GM04504 (cell line): ENCODE measurements at regions not wholly inside any gene's neighbourhood (a gene's known extent, or its start where the extent isn't known, plus 50 kb on each side); places are given as distances from the start of the nearest gene placed in this dataset.
"Not testable (repeated sequence)": the region's sequence is repeated elsewhere in the genome, so short reads cannot be mapped to it uniquely, and the experiment has no call there.

Experiments used
- DNase-seq: peaks from one replicate; pipeline ENCODE4 v3.0.0-alpha.2; 2012; ENCODE audit warnings: low read depth

DNA sequence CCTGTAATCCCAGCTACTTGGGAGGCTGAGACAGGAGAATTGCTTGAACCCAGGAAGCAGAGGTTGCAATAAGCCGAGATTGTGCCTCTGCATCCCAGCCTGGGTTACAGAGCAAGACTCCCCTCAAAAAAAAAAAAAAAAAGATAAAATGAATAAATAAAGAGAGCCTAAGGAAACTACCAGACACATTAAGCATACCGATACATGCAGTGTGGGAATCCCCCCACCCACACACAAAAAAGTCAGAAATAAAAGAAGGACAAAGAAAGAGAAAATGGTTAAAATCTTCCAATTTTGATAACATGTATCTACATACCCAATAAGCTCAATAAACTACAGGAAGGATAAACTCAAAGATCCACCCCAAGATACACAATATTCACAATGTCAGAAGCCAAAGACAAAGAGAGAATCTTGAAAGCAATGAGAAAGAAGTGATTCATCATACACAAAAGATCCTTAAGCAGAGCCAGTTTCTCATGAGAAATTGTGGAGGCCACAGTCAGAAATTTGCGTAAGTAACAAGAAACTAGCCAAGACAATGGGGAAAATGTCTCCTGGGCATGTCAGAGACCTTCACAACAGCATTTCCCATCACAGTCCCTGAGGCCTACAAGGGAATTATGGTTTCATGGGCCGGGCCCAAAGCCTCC is 1197.0 kb downstream of the AMY1C start:
- DNase-seq, result no peak

DNA sequence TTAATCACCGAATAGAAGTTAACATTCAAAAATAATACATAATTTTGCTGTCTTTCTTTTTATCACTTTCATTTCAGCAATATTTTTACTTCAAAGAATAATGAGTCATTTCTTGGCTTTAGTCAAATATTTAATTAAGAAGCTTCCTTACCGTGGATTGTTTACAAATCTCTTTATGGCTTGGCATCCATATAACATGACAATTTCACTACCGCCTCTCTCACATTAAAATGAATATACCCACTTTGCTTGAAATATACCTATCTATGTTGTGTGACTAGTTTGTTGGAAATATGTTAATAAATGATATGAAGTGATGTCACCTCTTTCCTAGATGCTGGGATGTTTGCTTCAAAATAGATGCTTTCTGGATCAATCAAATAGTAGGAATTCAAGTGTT is 1203.9 kb downstream of the AMY1C start:
- no peak for DNase-seq

DNA sequence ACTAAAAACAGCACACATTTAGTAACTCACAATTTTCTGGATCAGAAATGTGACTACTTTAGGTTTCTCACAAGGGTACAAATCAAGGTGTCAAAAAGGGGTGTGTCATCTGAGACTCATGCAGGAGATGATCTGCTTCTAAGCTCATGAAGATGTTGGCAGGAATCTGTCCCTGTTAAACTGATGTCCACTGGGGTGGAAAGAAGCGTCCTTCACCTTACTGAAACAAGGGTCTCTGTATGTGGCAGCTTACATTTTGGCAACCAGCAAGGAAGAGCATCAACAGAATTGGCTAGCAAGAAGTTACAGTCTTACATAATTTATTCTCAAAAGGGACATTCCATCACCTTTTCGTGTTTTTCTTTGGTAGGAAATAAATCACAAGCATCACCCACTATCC is 1223.8 kb downstream of the AMY1C start:
- no peak for DNase-seq

DNA sequence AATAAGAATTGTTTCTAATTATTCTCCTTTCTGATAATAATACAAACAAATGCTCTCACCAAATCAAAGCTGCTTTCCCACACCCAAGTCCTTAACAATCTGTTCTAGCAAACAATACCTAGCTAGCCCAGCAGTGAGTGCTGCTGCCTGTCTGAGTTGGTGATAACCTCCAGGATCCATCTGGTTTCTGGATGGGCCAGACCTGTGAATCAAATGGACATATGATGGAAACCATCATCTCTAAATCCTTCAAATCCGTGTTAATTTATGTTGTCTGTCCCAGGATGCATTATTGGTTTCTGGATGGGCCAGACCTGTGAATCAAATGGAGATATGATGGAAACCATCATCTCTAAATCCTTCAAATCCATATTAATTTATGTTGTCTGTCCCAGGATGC is 1230.0 kb downstream of the AMY1C start:
- no peak for DNase-seq

DNA sequence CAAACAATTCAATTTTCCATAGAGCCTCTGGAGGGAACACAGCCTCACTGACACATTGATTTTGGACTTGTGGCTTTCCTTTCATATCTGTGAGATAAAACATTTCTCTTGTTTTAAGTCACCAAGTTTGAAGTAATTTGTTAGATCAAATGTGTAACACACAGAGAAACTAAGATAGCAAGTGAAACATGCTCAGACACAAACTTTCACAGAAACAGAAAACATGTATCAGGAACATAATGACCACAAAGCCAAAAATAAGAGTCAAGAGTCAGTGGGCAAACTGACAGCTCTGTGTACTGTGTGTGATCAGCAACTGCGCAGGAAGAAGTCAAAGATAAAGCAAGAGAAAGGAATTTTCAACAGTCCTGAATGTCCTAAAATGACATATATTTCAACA is 1237.5 kb downstream of the AMY1C start:
- no peak for DNase-seq

DNA sequence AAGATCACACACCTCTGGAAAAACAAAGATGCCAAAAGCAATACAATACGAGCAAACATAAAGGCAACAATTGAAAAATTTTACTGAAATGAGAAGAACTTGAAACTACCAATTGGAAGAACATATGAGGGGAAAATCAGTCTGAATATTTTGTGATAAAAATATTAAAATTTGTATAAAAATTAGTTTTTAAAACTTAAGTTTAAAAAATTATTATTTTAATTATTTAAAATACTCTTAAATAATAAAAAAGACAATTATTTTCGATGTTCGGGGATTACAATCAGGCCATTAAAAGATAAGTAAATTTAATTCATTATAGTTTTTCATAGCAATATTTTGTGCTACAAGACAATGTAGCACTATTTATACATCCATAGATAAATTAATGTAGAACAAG is 1239.3 kb downstream of the AMY1C start:
- DNase-seq, result no peak

DNA sequence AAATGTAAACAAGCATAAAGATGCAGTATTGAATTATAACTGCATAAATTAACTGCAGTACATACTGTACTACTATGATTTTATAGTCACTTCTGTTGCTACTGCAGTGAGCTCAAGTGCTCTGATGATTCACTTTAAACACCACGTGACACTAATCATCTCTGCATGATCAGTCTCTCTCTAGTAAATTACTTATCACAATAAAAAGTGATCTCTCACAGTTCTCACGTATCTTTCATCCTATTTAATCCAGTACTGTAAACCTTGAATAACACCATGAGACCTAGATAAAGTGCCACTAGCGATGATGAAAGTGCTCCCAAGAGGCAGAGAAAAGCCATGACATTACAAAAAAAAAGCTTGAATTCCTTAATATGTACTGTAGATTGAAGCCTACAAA is 1242.0 kb downstream of the AMY1C start:
- DNase-seq, result no peak

DNA sequence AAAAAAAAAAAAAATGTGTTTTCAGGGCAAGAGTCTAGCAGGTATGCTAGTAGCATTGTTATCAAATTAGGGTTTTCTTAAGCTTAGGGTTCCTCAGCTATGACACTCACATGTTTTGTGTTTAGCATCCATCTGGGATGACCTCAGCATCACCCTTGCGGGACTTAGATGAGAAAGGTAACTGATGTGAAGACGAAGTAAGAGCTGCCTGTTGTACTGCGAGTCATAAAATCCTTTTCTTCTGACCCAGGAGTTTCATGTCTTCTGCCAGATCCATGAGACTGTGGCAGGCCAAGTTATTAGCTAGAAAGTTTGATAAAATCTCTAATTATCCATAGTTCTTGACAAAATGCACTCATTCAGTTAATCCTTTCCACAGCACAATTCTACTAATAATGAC is 1251.1 kb downstream of the AMY1C start:
- DNase-seq, result no peak

DNA sequence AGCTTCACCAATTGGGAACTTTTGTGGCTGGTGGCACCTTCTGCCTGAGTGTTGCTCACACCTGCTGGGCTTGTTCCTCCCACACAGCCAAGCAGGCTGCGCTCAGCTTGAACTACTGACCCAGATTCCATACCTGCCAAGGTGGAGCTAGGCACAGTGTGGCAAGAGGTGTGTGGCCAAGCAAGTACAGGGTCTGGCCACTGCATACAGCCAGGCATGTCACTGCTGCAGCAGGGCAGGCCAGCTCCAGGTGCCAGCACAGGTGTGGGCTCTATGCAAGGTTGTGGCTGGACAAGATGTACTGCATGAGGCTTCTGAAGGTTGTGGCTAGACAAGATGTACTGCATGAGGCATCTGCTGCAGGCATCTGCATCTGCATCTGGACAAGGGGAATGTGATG is 1254.8 kb downstream of the AMY1C start:
- DNase-seq, result no peak

DNA sequence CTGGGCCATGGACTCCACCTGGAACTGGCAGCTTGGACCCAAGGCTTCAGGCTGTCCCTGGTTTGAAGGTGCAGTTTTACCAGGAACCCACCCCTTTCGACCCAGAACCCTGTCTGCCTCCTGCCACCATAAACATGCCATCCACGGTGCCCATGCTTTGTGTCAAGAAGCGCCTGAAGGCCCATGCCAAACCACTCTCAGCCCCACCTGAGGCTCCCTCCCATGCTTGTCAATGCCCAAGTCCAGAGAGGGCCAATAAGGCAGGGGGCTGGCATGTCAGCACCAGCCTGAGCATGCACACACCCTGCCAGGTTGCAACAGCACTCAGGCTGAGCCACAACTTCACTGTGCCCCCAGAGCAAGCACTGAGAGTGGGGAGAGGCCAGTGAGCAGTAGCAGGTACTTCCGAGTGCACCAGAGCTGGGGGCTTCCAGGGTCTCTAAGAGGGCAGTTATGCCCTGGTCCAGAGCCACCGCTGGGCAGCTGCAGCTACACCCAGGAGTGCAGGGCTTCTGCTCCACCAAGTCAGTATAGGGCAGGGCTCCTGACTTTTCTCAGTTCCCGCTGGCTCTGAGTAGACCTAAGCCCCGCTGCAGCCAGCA is 1256.0 kb downstream of the AMY1C start:
- DNase-seq, result no peak

DNA sequence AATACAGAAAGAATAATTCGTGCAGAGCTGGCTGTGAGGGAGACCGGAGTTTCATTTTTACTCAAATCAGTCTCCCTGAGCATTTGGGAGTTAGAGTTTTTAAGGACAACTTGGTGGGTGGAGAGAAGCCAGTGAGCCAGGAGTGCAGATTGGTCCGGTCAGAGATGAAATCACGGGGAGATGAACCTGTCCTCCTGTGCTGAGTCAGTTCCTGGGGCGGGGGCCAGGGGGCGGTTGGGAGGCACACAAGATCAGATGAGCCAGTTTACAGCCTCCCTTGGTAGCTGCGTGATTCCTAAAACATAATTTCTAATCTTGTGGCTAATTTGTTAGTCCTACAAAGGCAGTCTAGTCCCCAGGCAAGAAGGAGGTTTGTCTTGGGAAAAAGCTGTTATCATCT is 1267.9 kb downstream of the AMY1C start:
- no peak for DNase-seq

DNA sequence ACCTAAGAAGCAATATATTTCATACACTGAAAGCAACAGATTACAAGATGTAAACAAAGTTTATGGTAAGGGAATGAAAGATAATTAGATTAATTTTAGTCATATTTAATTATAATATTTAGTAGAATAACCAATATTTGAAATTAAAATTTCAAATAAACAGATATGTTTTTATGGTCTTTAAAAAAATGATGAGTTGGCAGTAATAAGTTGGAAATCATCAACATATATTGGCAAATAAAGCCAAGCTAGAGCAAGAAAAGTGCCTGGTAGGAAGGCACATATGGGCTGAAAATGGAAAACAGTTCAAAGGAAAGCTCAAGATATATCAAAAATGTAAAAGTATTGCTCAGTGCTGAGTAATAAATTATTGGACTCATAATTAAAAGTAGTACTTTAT is 1274.0 kb downstream of the AMY1C start:
- no peak for DNase-seq

DNA sequence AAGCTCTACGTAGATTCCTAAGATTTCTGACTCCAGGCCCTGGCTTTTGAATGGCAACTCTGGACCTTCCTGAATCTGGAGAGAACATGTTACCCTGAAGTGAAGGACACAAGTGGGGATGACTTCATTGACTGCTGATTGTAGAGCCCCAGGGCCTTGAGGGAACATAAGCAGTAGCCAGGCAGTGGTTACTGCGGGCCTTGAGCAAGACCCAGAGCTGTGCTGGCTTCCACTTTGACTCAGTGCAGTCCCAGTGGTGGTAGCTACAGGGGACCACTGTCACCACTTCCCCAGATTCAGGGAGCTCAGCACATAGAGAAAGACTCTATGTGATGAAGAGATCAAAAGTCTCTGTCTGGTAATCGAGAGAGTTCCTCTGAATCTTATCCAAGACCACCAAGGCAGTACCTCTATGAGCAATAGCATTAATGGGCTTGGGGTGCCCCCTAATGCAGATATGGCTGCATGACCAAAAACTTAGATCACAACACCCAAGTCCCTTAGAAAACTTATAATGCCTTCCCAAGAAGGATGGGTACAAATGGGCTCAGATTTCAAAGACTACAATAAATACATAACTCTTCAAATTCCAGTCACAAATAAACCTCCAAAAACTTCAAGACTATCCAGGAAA is 1278.3 kb downstream of the AMY1C start:
- DNase-seq, result no peak

DNA sequence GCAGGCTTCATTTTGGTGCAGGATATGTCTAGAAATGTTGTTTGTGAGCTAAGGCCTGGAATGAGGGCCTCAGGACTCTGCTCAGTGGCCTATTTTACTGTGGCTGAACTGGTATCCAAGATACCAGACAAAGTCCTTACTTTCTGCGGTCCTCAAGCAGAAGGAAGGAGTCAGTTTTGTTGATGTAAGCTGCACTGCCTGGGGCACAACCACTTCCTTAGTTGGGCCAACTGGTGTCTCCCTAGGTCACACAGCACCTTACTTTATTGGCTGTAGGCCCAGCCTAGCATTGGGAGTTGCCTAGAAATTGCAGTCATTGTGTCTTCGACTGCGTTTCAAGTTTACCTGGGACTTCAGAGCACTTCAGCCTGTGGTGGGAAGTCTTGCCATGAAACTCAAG is 1322.7 kb downstream of the AMY1C start:
- DNase-seq, result no peak

DNA sequence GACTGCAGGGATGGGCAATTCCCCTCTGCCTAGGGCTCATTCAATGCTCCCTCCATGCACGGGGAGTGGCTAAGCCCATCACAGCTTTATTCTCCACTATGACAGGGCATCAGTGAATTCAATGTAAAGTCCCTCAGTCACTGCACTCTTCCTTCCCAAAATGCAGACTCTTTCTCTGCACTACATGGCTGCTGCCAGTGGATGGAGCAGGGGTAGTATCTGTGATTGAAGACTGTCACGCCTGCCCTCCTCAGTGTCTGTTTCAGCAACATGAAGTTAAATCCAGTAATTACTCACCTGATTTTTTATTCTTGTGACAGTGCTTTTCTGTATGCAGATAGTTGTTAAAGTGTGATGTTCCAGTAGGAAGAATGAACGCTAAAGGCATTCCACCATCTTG is 1323.2 kb downstream of the AMY1C start:
- DNase-seq, result no peak

DNA sequence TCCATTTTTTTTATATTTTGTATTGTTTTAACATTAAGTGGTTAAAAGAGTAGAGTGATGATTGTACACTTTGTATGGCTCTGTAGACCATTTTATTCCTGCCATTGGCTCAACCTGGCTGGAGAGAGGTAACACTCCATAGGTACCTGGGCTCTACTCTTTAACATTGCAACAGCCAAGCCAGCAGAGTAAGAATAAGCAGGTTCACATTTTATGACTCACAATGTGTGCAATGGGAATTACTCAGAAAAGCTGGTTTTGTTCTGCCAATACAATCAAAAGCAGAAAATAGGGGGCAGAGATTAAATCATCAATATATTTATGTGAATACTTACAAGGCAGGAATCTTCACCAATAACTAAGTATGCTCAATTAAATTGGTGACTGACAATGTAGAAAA is 1324.0 kb downstream of the AMY1C start:
- no peak for DNase-seq

DNA sequence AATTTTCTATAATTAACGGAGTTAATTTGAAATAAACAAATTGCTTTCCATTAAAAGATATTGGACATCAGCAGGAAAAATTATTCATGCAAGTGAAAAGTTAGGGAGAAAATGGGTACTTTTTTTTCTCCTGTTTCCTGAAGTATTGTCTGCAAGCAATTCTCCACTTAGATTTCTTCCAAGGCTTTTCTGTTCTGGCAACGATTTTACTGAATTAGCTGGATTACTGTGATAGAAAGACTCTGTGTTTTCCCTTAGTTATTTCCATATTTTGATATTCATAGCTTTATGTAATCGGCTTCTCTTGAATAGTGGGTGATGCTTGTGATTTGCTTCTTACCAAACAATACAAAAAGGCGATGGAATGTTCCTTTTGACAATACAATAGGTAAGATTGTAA is 1333.9 kb downstream of the AMY1C start:
- no peak for DNase-seq

DNA sequence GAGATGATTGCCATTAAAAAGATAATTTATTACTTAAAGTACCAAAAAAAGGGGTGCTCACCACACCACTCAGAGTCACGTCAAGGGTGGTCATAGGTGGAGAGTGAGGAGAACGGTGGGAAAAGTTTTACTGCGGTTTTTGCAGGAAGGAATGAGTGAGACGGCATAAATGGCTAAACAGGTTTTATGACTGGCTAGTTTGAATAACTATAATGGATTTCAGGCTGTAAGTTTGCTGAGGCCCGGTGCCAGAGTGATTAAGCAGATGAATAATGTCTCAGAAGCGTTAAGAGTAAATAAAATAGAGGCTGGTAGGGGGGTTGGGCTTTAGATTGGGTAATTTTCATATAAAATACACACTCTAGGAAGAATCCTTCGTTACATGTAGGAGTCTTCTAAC is 1337.8 kb downstream of the AMY1C start:
- no peak for DNase-seq

DNA sequence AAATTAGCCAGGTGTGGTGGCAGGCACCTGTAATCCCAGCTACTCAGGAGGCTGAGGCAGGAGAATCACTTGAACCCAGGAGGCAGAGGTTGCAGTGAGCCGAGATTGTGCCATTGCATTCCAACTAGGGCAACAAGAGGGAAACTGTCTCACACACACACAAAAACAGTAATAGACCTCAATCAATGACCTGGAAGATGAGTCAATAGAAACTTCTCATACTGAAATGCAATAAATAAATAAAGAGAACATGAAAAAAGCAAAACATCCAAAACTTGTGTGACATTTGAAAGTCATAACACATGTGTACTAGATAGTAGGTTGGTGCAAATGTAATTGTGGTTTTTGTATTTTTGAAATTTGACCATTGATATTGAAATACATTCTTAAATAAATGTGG is 1338.5 kb downstream of the AMY1C start:
- no peak for DNase-seq

DNA sequence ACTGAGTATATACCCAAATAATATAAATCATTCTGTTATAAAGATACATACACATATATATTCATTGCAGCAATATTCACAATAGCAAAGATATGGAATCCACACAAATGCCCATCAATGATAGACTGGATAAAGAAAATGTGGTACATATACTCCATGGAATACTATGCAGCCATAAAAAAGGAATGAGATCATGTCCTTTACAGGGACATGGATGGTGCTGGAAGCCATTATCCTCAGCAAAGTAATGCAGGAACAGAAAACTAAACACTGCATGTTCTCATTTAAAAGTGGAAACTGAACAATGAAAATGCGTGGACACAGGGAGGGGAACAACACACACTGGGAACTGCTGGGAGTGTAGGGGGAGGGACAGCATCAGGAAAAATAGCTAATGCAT is 1344.2 kb downstream of the AMY1C start:
- DNase-seq, result not testable (repeated sequence)

DNA sequence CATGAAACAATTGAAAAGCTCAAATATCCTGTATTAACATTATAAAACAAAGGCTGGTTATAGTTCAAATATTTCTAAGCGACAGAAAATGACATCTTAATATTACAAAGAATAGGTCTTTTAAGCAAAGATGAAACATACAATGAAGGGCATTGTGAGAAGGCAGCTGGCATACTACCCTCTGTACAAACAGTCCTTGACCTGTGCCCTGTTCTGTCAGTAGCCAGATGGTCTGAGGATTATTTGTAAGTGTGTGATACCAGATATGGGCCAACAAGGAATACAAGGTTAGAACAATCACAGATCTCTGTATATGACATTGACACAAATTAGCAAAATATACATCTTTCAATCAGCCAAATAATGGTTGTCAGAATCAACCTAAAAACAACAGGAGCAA is 1350.4 kb downstream of the AMY1C start:
- no peak for DNase-seq

DNA sequence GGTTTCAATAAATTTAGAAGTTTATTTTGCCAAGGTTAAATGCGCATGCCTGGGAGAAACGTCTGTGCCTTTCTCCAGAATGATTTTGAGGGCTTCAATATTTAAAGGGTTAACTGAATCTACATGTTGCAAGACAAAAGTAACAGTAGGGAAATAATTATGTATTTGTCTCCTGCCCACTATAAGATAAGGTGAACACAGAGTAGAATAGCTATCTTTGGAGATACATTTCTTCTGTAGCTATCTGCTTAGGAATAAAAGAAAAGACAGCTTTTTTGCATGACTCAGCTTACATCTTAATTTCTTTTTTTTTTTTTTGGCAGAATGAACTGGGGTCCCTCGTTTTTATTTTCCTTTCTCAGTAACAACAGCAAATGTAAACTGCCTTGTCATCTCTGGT is 1351.6 kb downstream of the AMY1C start:
- no peak for DNase-seq

DNA sequence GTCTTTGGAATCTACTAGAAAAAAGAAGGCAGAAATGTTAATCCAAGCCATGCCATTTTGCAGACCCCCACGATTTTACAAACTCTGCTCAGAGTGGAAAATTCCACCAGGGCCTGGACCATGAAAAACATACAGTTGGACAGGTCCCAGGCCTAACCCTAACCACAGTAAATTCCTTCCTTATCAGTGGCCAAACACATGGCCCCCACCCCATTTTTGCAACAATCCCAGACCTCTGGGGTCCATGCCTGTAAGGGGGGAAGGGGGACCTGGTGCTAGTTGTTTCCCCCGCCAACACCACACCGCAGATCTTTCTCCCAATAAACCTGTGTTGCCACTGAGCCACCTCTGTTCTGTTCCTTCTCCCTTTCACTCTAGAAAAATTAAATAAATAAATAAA is 1352.7 kb downstream of the AMY1C start:
- DNase-seq, result no peak

DNA sequence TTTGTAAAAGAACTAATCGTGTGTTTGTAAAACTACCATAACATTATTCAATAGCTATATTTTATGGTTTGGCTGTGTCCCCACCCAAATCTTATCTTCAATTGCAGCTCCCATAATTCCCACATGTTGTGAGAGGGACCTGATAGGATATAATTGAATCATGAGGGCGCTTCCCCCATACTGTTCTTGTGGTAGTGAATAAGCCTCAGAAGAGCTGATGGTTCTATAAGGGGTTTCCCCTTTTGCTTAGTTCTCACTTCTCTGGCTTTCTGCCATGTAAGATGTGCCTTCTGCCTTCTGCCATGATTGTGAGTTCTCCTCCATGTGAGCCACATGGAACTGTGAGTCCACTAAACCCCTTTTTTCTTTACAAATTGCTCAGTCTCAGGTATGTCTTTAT is 1372.3 kb downstream of the AMY1C start:
- no peak for DNase-seq
